RWPE2 (cell line): ENCODE measurements at regions not wholly inside any gene's neighbourhood (a gene's known extent, or its start where the extent isn't known, plus 50 kb on each side); places are given as distances from the start of the nearest gene placed in this dataset.

Experiments
- ATAC-seq: fragments of 200-7000 bp; cut with Tn5 transposase; 3 replicates; pipeline ENCODE4 v1.9.1; 2021; ENCODE audit warnings: low read depth
- DNase-seq: peaks from one replicate; pipeline ENCODE4 v3.0.0-alpha.2; 2020; ENCODE audit warnings: low spot score
- H3K27ac ChIP-seq: fragments of 450-650 bp; 2 replicates; pipeline ENCODE4 v1.5.1; 2017; ENCODE audit warnings: mild to moderate bottlenecking; ENCODE audit not compliant: poor library complexity, severe bottlenecking
- H3K27me3 ChIP-seq: fragments of 250-450 bp; sonication (Bioruptor Pico); 2 replicates; pipeline ENCODE4 v1.5.1; 2021; ENCODE audit warnings: mild to moderate bottlenecking, moderate library complexity; ENCODE audit not compliant: insufficient read depth, poor library complexity, severe bottlenecking
- H3K36me3 ChIP-seq: fragments of 250-450 bp; sonication (Bioruptor Pico); 2 replicates; pipeline ENCODE4 v1.5.1; 2020; ENCODE audit warnings: low read depth, mild to moderate bottlenecking, moderate library complexity
- H3K4me1 ChIP-seq: fragments of 250-450 bp; sonication (Bioruptor Pico); 2 replicates; pipeline ENCODE4 v1.5.1; 2021; ENCODE audit warnings: mild to moderate bottlenecking, moderate library complexity; ENCODE audit not compliant: insufficient read depth, poor library complexity, severe bottlenecking
- H3K4me3 ChIP-seq: fragments of 250-450 bp; sonication (Bioruptor Pico); 2 replicates; pipeline ENCODE4 v1.5.1; 2021; ENCODE audit warnings: mild to moderate bottlenecking, moderate library complexity; ENCODE audit not compliant: severe bottlenecking
- H3K9me3 ChIP-seq: fragments of 250-450 bp; sonication (Bioruptor Pico); 2 replicates; pipeline ENCODE4 v1.5.1; 2021; ENCODE audit warnings: mild to moderate bottlenecking, moderate library complexity; ENCODE audit not compliant: severe bottlenecking
- CTCF ChIP-seq: fragments of 450-650 bp; IDR thresholded peaks from one replicate; pipeline ENCODE4 v1.5.1; 2017; ENCODE audit warnings: mild to moderate bottlenecking, moderate library complexity; ENCODE audit not compliant: poor library complexity, severe bottlenecking

DNA sequence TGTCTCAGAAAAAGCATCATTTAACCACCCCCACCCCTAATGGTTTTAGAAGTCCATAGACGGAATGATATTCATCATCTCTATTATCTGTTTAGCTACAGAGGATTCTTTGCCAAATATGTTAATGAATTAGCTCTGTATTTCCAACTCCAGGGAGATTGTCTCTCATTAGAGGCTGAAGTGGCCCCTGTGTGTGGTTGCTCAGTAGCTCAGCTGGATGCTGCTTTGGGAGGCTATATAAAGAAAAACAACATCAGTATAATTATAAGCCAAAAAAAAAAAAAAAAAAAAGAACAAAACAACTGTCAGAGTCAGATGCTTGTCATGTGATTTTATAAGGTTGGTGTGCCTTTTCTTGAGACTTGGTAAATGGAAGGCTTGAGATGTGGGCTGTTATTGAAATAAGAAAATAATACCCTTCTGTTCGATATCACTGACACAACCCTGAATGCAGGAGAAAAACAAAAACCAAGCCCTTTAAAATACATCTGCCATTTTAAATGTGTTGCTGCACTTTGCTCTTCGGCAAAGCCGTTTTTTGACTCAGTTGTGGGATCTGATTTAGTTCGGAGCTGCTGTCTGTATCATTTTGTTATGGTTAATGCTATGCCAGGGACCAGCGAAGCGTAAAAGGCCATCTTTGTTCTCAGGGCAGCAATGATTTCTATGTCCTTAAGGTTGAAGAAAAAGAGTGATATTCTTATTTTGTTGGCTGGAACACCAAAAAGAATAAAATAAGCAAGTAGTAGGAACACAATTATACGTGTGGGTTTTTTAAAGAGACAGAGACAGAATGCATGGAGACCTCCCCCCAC, 422.6 kb downstream of the QKI start:
- Histone ChIP-seq H3K9me3 (no peaks in the 10 kb centered on the region), H3K27me3 (peaks cover 5% of the 10 kb centered on the region), H3K4me3 (no peak overlapping the region), H3K27ac (no peak overlapping the region), H3K36me3 (no peaks in the 10 kb centered on the region), H3K4me1 (no peaks in the 10 kb centered on the region)
- ATAC-seq (no peak), DNase-seq (no peak)
- TF ChIP-seq CTCF: no peak

GRCh38 chr6:163835439-163836171, 421.1 kb downstream of the QKI start:
- Histone ChIP-seq H3K4me1 (no peaks in the 10 kb centered on the region), H3K27me3 (peaks cover 5% of the 10 kb centered on the region), H3K9me3 (no peaks in the 10 kb centered on the region), H3K36me3 (no peaks in the 10 kb centered on the region), H3K4me3 (no peak overlapping the region), H3K27ac (no peak overlapping the region)
- no peak for DNase-seq
- no peak for ATAC-seq
- no peak for TF ChIP-seq CTCF

DNA sequence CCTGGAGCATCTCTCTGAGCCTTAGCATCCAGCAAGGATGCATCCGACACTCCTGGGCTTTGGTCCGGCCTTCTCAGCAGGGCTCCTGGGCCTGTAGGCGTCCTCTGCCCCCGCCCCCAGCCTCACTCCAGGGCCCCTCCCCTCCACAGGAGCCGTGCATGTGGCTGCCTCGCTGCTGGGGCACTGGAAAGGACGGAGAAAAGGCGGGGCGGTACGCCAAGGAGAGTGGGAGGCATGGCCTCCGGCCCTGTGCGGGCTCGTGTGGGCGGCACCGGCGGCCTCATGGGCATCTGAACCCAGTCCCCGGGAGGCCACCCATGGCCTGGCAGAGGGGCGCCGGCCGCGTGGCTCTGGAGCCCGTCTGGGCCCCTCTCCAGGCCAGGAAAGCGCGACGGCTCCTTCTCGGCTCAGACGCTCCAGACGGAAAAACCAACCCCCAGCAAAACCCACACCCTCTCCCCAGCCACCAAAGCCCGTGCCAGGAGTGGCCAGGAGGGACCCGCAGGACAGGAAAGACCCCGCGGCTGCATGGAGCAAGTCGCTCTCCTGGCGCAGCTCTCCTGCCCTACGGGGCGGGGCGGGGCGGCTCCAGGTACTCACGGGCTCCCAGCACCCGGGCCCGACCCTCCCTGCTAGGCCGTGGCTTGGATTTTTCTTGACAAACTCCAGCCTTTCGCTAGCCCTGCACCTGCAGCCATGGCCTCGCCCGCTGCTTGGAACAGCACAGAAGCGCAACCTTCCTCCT, 419.9 kb downstream of the QKI start:
- ATAC-seq (no peak), DNase-seq (no peak)
- TF ChIP-seq CTCF: no peak
- no peaks in the 10 kb centered on the region for H3K36me3 ChIP-seq
- no peaks in the 10 kb centered on the region for H3K9me3 ChIP-seq
- H3K27ac ChIP-seq: no peak overlapping the region
- H3K27me3 ChIP-seq: peaks cover 5% of the 10 kb centered on the region
- no peak overlapping the region for H3K4me3 ChIP-seq
- no peaks in the 10 kb centered on the region for H3K4me1 ChIP-seq

DNA sequence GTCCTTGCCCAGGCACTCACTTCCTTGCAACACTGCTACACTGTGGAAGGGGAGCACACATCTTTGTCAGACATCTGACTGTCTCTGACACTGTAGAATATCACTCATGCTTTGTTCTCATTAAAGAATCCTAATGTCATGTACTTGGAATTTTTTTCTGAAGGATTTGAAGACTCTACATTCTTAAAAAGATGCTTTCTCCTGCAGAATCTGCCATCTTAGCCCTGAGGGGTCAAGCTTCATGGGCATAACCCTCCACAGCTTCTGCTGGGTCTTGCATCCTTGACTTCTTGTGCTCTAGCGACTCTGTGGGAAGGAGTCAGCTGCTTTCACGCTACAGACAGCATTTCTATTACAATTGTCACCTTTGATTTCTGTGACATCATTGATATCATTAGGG, 417.2 kb downstream of the QKI start:
- no peaks in the 10 kb centered on the region for H3K4me1 ChIP-seq
- TF ChIP-seq CTCF: no peak
- peaks cover 16% of the 10 kb centered on the region for H3K27me3 ChIP-seq
- no peaks in the 10 kb centered on the region for H3K9me3 ChIP-seq
- no peak overlapping the region for H3K27ac ChIP-seq
- ATAC-seq (no peak), DNase-seq (no peak)
- no peak overlapping the region for H3K4me3 ChIP-seq
- no peaks in the 10 kb centered on the region for H3K36me3 ChIP-seq
